ENCODE measurements at regions not wholly inside any gene's neighbourhood (a gene's known extent, or its start where the extent isn't known, plus 50 kb on each side); places are given as distances from the start of the nearest gene placed in this dataset.

GRCh38 chr1:235045921-235046601, 82.6 kb downstream of the TOMM20 start:
- CTCF ChIA-PET (ENCODE audit: low intra/inter-chr PET ratio, low total read pairs), result no interaction called here
- no peak for FAIRE-seq
- POLR2A ChIA-PET, result no interaction called here

More at GRCh38 chr1:235045921-235046601, 82.6 kb downstream of the TOMM20 start:
- ATAC-seq, result no peak
- H3K36me3 ChIP-seq (replicated peaks in 1 of 2; ENCODE audit: control insufficient read depth in 1 of 2, insufficient read depth in 2 of 2, low read length in 2 of 2), result no peaks in the 10 kb centered on the region
- H3K4me3 ChIP-seq (replicated peaks in 1 of 3; ENCODE audit: insufficient read depth in 1 of 3, low read depth in 2 of 3, low read length in 3 of 3), result no peak overlapping the region
- H2AFZ ChIP-seq (ENCODE audit: low read length), result no peak overlapping the region
- H3K27ac ChIP-seq (ENCODE audit: extremely low read length, insufficient read depth, low read length), result no peak overlapping the region
- intact Hi-C loops (cut with micrococcal nuclease; ENCODE audit: unreplicated experiment), result no loop called here
- no peaks in the 10 kb centered on the region for H4K20me1 ChIP-seq (ENCODE audit: insufficient read depth, low read length)
- H3K4me1 ChIP-seq (ENCODE audit: insufficient read depth, low read length), result peaks cover 27% of the 10 kb centered on the region
- no peak for DNase-seq (ENCODE audit: low spot score)
- no peaks in the 10 kb centered on the region for H3K79me2 ChIP-seq (ENCODE audit: insufficient read depth, low read length)
- H3K9me3 ChIP-seq (ENCODE audit: low read length), result no peaks in the 10 kb centered on the region
- TF ChIP-seq KAT8 (CRISPR knock-in tag; IDR thresholded peaks at IDR 0.05), result no peak
- TF ChIP-seq ZNF256 (CRISPR knock-in tag; conservative IDR thresholded peaks at IDR 0.05), result no peak
- TF ChIP-seq ELF3 (CRISPR knock-in tag; IDR thresholded peaks at IDR 0.05), result no peak
- TF ChIP-seq MAZ (IDR thresholded peaks at IDR 0.05; ENCODE audit: borderline replicate concordance, low read depth, low read length), result no peak
- no peak for TF ChIP-seq MAZ (CRISPR knock-in tag; IDR thresholded peaks at IDR 0.05; ENCODE audit: low read depth)
- no peak for TF ChIP-seq ZNF562 (CRISPR knock-in tag; IDR thresholded peaks at IDR 0.05; ENCODE audit: borderline replicate concordance)
- no peak for TF ChIP-seq DRAP1 (CRISPR knock-in tag; IDR thresholded peaks at IDR 0.05)
- TF ChIP-seq HNF4A (CRISPR knock-in tag; IDR thresholded peaks at IDR 0.05), result no peak
- no peak for TF ChIP-seq EED (CRISPR knock-in tag; IDR thresholded peaks at IDR 0.05)
- TF ChIP-seq ZNF546 (CRISPR knock-in tag; conservative IDR thresholded peaks at IDR 0.05), result no peak
- TF ChIP-seq UBTF (CRISPR knock-in tag; IDR thresholded peaks at IDR 0.05), result no peak
- TF ChIP-seq ZNF225 (CRISPR knock-in tag; IDR thresholded peaks at IDR 0.05), result no peak
- TF ChIP-seq ZBTB25 (CRISPR knock-in tag; IDR thresholded peaks at IDR 0.05), result no peak
- no peak for TF ChIP-seq LBX2 (CRISPR knock-in tag; IDR thresholded peaks at IDR 0.05; ENCODE audit: borderline replicate concordance)
- no peak for TF ChIP-seq ZZZ3 (CRISPR knock-in tag; IDR thresholded peaks at IDR 0.05; ENCODE audit: borderline replicate concordance)
- no peak for TF ChIP-seq POLR2AphosphoS2 (IDR thresholded peaks at IDR 0.05; ENCODE audit: low read depth, low read length)
- no peak for TF ChIP-seq ZNF382 (CRISPR knock-in tag; IDR thresholded peaks at IDR 0.05; ENCODE audit: borderline replicate concordance)
- no peak for TF ChIP-seq REPIN1 (CRISPR knock-in tag; IDR thresholded peaks at IDR 0.05; ENCODE audit: borderline replicate concordance, low read depth)
- TF ChIP-seq PBX2 (CRISPR knock-in tag; IDR thresholded peaks at IDR 0.05), result no peak
- no peak for TF ChIP-seq NCOA2 (CRISPR knock-in tag; IDR thresholded peaks at IDR 0.05)
- no peak for TF ChIP-seq SIX1 (CRISPR knock-in tag; IDR thresholded peaks at IDR 0.05; ENCODE audit: borderline replicate concordance)
- no peak overlapping the region for H3K4me2 ChIP-seq (ENCODE audit: low read depth, low read length)
- H3K27me3 ChIP-seq (ENCODE audit: control insufficient read depth in 1 of 2, insufficient read depth in 2 of 2, low read length in 2 of 2), result no peaks in the 10 kb centered on the region
- no peak overlapping the region for H3K9ac ChIP-seq (ENCODE audit: insufficient read depth, low read depth, low read length)
- no TSS peak for BruUV-seq (replicated peaks)
- in situ Hi-C loops (cut with HindIII; ENCODE audit: extremely low pct_ligation_motif_present, low pct_unique_long_range_greater_than_20kb), result no loop called here
- 77% methylated on average over 15 of the region's 17 CpGs for WGBS (ENCODE audit: low lambda C conversion rate)
